Gastrocnemius medialis (tissue), 4 donors: ENCODE measurements at regions not wholly inside any gene's neighbourhood (a gene's known extent, or its start where the extent isn't known, plus 50 kb on each side); places are given as distances from the start of the nearest gene placed in this dataset.

ENCODE experiments used
- CTCF ChIP-seq, 5 experiments: fragments of 450-650 bp in 3 of 5; fragments of 200-600 bp in 2 of 5; sonication (generic) in 2 of 5; IDR thresholded peaks in 4 of 5; conservative IDR thresholded peaks in 1 of 5; 1 replicate in 4 of 5; 2 replicates in 1 of 5; pipeline ENCODE4 v1.5.1; 2016 to 2019; ENCODE audit warnings: antibody characterized with exemption in 5 of 5, mild to moderate bottlenecking in 3 of 5, moderate library complexity in 3 of 5
- POLR2A ChIP-seq, 2 donors: fragments of 450-650 bp; IDR thresholded peaks; one replicate each; pipeline ENCODE4 v1.6.1; 2017; ENCODE audit warnings: antibody characterized with exemption in 2 of 2, mild to moderate bottlenecking in 2 of 2, moderate library complexity in 2 of 2

- no peak for TF ChIP-seq CTCF (IDR thresholded peaks at IDR 0.05 in 4 of 5, conservative IDR thresholded peaks at IDR 0.05 in 1 of 5)
- TF ChIP-seq POLR2A (IDR thresholded peaks at IDR 0.05) = no peak
Observed at GRCh38 chr14:40216976-40217375, 784.7 kb upstream of the FBXO33 start.
